Cardiac muscle cell (in vitro differentiated cells and primary cell): ENCODE measurements at regions not wholly inside any gene's neighbourhood (a gene's known extent, or its start where the extent isn't known, plus 50 kb on each side); places are given as distances from the start of the nearest gene placed in this dataset.

Experiments used
- DNase-seq, 2 donors: peaks; one replicate each; pipeline versions ENCODE4 v3.0.0 to v3.0.0-alpha.2; 2010 to 2017; ENCODE audit warnings: low read depth in 1 of 2, low spot score in 1 of 2
- H3K27ac ChIP-seq: fragments of 200-600 bp; sonication (generic); 2 replicates; pipeline ENCODE4 v1.5.1; 2016
- H3K27me3 ChIP-seq: fragments of 200-600 bp; sonication (generic); 2 replicates; pipeline ENCODE4 v1.6.0; 2016; ENCODE audit warnings: control low read depth
- H3K36me3 ChIP-seq: fragments of 200-600 bp; sonication (generic); 2 replicates; pipeline ENCODE4 v1.5.1; 2016; ENCODE audit warnings: control low read depth
- H3K4me1 ChIP-seq: fragments of 200-600 bp; sonication (generic); 2 replicates; pipeline ENCODE4 v1.8.1; 2017; ENCODE audit warnings: low read depth, mild to moderate bottlenecking, mixed run types
- H3K4me3 ChIP-seq: fragments of 200-600 bp; sonication (generic); 2 replicates; pipeline ENCODE4 v1.5.1; 2016; ENCODE audit warnings: mild to moderate bottlenecking
- H3K9me3 ChIP-seq: fragments of 200-600 bp; sonication (generic); 2 replicates; pipeline ENCODE4 v1.5.1; 2017; ENCODE audit warnings: low read depth, mild to moderate bottlenecking, control low read depth
- TF ChIP-seq, protein P1 (sequence below): IDR thresholded peaks from 2 replicates; pipeline ENCODE4 v1.5.1; 2012; ENCODE audit warnings: low read depth, mild to moderate bottlenecking, low read length

DNA sequence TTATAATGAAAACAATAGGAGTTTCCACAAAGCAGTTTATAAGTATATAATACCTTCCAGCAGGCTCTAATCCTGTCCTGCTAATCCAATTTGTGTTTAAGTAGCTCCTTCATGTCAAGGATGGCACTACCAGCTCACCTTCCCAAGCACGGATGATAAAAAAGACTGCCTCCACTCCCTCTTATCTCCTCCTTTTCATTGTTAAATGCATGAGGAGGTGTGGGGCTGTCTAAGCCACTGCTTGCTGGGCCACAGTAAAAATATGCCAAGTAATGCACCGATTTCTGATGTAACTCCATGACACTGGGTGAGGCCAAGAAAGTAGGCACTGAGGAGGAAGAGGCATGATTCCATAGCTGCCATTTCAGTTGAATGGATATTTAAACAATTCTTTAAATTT, 193.1 kb downstream of the ZIC5 start:
- H3K9me3 ChIP-seq: no peaks in the 10 kb centered on the region
- H3K36me3 ChIP-seq: no peaks in the 10 kb centered on the region
- H3K4me3 ChIP-seq: no peak overlapping the region
- H3K4me1 ChIP-seq: no peaks in the 10 kb centered on the region
- DNase-seq: no peak
- no peak overlapping the region for H3K27ac ChIP-seq
- no peaks in the 10 kb centered on the region for H3K27me3 ChIP-seq
- TF ChIP-seq, protein P1, sequence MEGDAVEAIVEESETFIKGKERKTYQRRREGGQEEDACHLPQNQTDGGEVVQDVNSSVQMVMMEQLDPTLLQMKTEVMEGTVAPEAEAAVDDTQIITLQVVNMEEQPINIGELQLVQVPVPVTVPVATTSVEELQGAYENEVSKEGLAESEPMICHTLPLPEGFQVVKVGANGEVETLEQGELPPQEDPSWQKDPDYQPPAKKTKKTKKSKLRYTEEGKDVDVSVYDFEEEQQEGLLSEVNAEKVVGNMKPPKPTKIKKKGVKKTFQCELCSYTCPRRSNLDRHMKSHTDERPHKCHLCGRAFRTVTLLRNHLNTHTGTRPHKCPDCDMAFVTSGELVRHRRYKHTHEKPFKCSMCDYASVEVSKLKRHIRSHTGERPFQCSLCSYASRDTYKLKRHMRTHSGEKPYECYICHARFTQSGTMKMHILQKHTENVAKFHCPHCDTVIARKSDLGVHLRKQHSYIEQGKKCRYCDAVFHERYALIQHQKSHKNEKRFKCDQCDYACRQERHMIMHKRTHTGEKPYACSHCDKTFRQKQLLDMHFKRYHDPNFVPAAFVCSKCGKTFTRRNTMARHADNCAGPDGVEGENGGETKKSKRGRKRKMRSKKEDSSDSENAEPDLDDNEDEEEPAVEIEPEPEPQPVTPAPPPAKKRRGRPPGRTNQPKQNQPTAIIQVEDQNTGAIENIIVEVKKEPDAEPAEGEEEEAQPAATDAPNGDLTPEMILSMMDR: no peak

DNA sequence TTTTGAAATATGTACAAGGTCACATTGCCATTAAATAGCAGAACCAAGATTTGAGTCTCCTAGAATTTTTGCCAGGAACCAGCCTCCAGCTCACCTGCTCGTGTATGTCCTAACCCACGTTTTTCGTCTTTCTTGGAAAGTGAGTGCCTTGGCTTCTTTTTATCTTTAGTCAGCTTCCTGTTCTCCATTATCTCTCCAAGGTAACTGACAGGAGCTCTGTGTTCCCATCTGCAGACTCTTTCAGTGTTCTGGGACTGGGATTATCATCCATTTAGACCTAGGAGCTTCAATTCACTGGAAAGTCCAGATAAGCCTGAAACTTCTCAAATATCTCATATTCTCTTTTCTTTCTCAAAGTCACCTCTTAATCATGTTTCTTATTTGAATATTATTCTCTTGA, 193.7 kb downstream of the ZIC5 start:
- no peak for DNase-seq
- H3K4me1 ChIP-seq: no peaks in the 10 kb centered on the region
- H3K27ac ChIP-seq: no peak overlapping the region
- no peak overlapping the region for H3K4me3 ChIP-seq
- no peaks in the 10 kb centered on the region for H3K36me3 ChIP-seq
- no peaks in the 10 kb centered on the region for H3K9me3 ChIP-seq
- no peaks in the 10 kb centered on the region for H3K27me3 ChIP-seq
- TF ChIP-seq, protein P1: no peak

DNA sequence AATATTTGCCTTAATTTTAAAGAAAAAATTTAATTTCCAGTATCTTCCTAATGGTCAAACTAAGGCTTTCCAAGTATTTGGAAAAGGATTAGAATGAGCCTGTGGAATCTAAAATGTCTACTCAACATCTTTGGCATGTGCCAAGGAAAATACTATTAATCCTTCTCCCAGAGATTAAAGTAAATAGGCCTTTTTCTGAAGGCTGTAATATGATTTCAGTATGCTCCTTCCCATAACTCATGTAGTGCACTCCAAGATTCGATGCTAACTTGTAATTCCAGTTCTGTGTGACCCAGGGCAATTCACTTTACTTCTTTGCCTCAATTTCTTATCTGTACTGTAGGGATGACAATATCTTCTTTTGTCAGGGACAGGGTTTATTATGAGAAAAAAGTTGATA, 196.9 kb downstream of the ZIC5 start:
- no peaks in the 10 kb centered on the region for H3K36me3 ChIP-seq
- no peak overlapping the region for H3K4me3 ChIP-seq
- no peak overlapping the region for H3K27ac ChIP-seq
- TF ChIP-seq, protein P1: no peak
- no peaks in the 10 kb centered on the region for H3K9me3 ChIP-seq
- DNase-seq: no peak
- no peaks in the 10 kb centered on the region for H3K27me3 ChIP-seq
- no peaks in the 10 kb centered on the region for H3K4me1 ChIP-seq

DNA sequence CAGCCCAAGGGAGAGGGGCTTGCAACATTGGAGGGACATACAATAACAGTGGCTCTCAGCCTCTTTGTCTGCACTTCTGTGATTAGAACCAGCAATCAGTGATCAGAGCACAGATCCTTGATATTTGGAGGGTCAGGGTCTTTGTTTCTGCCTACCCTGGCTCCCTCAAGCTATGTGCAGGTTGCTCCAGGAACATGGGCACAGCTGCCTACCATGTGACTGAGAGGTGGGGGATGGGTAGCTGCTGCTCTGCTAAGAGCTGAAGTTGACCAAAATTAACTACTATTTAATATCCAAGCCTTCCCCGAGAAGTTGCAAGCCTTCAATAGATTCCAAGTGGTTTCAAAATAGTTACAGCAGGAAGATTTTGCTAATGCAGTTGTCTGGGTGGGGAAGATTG, 202.6 kb downstream of the ZIC5 start:
- Histone ChIP-seq H3K27ac (no peak overlapping the region), H3K36me3 (no peaks in the 10 kb centered on the region), H3K27me3 (no peaks in the 10 kb centered on the region), H3K4me3 (no peak overlapping the region), H3K9me3 (no peaks in the 10 kb centered on the region), H3K4me1 (no peaks in the 10 kb centered on the region)
- no peak for DNase-seq
- TF ChIP-seq, protein P1: no peak

DNA sequence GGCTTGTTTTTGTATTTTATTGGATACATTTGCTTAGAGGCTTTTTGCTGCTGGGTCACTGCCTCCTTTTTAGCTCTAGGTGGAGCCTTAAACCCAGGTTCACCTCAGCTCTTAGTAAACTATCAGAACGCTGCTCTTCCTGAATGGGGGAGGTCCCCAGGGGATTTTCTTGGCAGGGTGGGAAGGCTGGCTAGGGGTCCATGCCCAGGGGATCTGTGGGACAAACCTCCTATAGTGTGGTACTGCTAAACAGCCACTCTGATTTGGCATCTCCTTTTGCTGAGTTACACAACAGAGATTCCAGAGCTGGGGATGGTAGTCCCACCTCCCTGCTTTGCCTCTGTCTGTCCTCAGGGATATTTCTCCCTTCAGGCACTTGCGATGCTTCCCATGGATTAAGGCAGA, 204.9 kb downstream of the ZIC5 start:
- no peak overlapping the region for H3K27ac ChIP-seq

More for the DNA sequence above, 204.9 kb downstream of the ZIC5 start:
- DNase-seq: no peak
- H3K9me3 ChIP-seq: no peaks in the 10 kb centered on the region
- H3K4me3 ChIP-seq: no peak overlapping the region
- no peaks in the 10 kb centered on the region for H3K4me1 ChIP-seq
- H3K27me3 ChIP-seq: no peaks in the 10 kb centered on the region
- H3K36me3 ChIP-seq: no peaks in the 10 kb centered on the region
- TF ChIP-seq, protein P1: no peak
